GM12864 (cell line): ENCODE measurements at regions not wholly inside any gene's neighbourhood (a gene's known extent, or its start where the extent isn't known, plus 50 kb on each side); places are given as distances from the start of the nearest gene placed in this dataset.
"Not testable (repeated sequence)": the region's sequence is repeated elsewhere in the genome, so short reads cannot be mapped to it uniquely, and the experiment has no call there.

Experiments
- DNase-seq: peaks from one replicate; pipeline ENCODE4 v3.0.0-alpha.2; 2011; ENCODE audit warnings: low read depth
- H3K4me3 ChIP-seq: 2 replicates; pipeline ENCODE4 v1.5.1; 2011; ENCODE audit warnings: mild to moderate bottlenecking, low read depth, low read length, control low read depth
- TF ChIP-seq, protein P1 (sequence below): IDR thresholded peaks from 2 replicates; pipeline ENCODE4 v1.5.1; 2011; ENCODE audit warnings: low read depth, mild to moderate bottlenecking, moderate library complexity, low read length, control low read depth, inconsistent platforms; ENCODE audit errors: missing control alignments

DNA sequence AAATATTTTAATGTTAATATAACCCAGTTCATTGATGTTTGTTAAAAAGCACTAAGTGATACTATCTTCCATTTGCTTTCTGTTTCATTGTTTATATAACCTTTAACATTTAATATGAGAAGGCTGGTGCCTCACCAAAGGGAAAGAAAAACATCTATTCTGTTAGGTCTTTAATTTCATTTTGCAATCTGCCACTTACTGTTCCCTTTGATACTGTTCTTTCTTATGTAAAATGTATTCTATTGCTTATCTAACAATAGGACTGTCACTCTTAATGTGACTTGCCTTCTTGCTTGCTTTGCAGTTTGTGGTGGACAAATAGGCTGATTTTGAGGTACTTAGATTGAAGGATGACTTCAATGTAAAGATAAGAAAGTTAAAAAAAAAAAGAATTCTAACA is 1666.1 kb upstream of the DDX18 start:
- DNase-seq = no peak
- TF ChIP-seq, protein P1, sequence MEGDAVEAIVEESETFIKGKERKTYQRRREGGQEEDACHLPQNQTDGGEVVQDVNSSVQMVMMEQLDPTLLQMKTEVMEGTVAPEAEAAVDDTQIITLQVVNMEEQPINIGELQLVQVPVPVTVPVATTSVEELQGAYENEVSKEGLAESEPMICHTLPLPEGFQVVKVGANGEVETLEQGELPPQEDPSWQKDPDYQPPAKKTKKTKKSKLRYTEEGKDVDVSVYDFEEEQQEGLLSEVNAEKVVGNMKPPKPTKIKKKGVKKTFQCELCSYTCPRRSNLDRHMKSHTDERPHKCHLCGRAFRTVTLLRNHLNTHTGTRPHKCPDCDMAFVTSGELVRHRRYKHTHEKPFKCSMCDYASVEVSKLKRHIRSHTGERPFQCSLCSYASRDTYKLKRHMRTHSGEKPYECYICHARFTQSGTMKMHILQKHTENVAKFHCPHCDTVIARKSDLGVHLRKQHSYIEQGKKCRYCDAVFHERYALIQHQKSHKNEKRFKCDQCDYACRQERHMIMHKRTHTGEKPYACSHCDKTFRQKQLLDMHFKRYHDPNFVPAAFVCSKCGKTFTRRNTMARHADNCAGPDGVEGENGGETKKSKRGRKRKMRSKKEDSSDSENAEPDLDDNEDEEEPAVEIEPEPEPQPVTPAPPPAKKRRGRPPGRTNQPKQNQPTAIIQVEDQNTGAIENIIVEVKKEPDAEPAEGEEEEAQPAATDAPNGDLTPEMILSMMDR = no peak
- no peak overlapping the region for H3K4me3 ChIP-seq

DNA sequence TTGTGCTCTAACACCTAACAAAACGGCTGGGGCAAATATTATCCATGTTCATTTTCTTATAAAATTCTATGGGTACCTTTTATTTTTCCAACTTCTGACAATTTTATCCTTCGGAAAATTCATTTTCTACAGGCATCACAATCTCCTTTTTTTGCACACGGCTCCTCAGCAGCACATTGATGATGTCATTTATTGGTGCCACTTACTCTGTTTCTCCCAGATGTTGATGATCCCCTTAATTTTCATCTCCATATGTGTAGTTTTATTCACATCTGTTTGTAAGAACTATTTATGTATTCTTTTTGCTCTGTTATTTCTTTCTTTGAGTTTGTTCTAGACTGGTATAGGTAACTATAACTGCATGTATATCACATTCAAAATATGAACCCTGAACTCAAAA is 1660.8 kb upstream of the DDX18 start:
- TF ChIP-seq, protein P1 = no peak
- DNase-seq = no peak

DNA sequence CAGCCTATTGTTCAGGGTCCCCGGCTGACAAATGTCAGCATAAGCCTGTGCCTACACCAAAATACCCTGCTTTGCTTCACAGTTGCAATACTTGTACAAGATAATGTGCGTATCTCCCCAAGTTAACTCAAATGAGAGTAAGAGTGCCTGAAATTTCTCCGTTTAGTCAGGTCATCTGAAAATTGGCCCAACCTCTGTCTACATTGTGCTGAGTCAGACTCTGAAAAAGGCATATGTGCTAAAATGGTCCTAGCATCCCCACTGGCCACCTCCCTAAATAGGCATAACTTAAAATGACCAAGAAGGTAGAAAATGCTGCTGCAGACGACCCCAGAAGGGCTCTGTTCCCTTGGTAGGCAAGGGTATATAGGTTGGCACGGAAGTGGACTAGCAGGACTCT is 1653.8 kb upstream of the DDX18 start:
- no peak for DNase-seq
- no peak overlapping the region for H3K4me3 ChIP-seq
- TF ChIP-seq, protein P1 = no peak

More for the DNA sequence above, 1660.8 kb upstream of the DDX18 start:
- no peak overlapping the region for H3K4me3 ChIP-seq

DNA sequence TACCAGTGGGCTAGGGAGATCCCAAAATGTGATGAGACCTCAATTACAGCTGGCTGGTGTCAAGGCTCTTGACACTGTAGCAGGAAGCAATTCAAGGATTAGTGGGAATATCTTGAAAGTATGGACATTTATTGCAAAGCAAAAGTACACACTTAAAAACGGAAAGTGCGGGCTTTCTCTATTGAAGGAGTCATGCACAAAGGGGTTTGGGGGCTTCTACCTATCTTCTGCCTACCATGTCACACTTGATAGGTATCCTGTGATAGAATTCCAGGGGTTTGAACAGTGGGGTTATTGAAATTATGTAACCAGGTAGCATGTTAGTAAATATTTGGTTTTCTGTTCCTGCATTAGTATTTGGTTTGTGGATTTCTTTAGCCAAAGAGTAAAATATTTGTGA is 1652.1 kb upstream of the DDX18 start:
- no peak for DNase-seq
- TF ChIP-seq, protein P1 = no peak
- no peak overlapping the region for H3K4me3 ChIP-seq

DNA sequence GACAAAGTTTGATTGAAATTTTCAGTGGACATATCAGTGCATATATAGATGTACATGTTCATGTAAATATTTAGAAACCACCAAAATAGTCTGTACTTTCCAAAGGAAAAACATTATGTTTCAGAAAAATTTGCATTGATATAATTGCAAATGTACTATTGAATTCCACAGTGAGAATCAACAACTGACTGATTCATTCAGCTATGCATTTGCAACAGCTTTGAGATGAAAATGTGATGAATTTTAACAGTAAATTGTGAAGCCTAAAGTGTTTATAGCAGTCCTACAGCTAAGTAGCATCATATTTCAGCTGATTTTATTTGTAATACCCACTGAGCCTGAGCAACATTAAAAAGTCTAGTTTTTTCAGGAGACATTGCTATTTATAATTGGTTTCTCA is 1647.4 kb upstream of the DDX18 start:
- no peak overlapping the region for H3K4me3 ChIP-seq
- no peak for DNase-seq
- TF ChIP-seq, protein P1 = no peak

DNA sequence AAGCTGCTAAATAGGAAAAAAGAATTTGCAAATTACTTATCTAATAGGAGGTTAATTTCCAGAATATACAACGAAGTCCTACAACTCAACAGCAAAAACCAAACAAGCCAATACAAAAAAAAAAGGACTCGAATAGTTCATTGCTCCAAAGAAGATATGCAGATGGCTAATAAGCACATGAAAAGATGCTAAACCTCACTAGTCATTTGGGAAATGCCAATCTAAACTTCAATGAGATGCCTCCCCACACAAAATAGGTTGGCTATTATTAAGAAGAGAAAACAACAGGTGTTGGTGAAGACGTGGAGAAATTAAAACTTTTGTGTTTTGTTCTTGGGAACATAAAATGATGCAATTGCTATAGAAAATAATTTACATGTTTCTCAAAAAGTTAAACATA is 1634.4 kb upstream of the DDX18 start:
- no peak for DNase-seq
- TF ChIP-seq, protein P1 = no peak
- H3K4me3 ChIP-seq = no peak overlapping the region

DNA sequence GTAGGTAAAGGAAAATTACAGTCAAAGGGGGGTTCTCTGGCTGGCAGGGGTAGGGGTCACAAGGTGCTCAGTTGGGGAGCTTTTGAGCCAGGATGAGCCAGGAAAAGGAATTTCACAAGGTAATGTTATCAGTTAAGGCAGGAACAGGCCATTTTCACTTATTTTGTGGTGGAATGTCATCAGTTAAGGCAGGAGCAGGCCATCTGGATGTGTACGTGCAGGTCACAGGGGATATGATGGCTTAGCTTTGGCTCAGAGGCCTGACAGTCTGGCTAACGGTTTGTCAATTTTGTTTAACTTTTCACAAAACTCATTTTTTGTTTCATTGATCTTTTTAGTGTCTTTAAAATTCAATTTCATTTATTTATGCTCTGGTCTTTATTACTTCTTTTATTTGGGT is 1623.8 kb upstream of the DDX18 start:
- not testable (repeated sequence) for H3K4me3 ChIP-seq, DNase-seq

DNA sequence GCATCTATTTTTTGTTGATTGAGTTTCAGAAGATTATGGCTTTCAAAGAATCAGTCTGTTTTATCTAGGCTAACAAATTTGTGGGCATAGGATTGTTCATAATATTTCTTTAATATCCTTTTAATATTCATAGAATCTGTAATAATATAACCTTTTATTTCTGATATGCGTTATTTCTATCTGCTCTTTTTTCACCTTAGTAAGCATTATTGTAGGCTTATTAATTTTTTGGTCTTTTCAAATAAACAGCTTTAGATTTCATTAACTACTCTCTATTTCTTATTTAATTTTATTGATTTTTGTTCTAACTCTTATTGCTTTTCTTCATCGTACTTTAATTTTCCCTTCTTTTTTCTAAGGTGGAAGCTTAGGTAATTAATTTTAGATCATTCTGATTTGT is 1614.4 kb upstream of the DDX18 start:
- DNase-seq = no peak
- no peak overlapping the region for H3K4me3 ChIP-seq
- TF ChIP-seq, protein P1 = no peak
